Right cardiac atrium (tissue), 5 donors: ENCODE measurements at regions not wholly inside any gene's neighbourhood (a gene's known extent, or its start where the extent isn't known, plus 50 kb on each side); places are given as distances from the start of the nearest gene placed in this dataset.
A peak's percentile ranks its signal among the peaks of the same experiment; 100 is the strongest.
"Not testable (repeated sequence)": the region's sequence is repeated elsewhere in the genome, so short reads cannot be mapped to it uniquely, and the experiment has no call there.

Experiments
- ATAC-seq, 2 donors: fragments of 200-7000 bp; cut with Tn5 transposase; one replicate each; pipeline versions ENCODE4 v1.8.0 to v1.9.1; 2020; ENCODE audit warnings: moderate library complexity in 2 of 2, mild to moderate bottlenecking in 1 of 2
- DNase-seq, 3 donors: peaks; one replicate each; pipeline ENCODE4 v3.0.0-alpha.2; 2020
- H3K27ac ChIP-seq: one replicate; pipeline ENCODE4 v1.5.1; 2013; ENCODE audit warnings: mild to moderate bottlenecking, low read length, control low read depth, moderate library complexity
- H3K27me3 ChIP-seq: one replicate; pipeline ENCODE4 v1.6.1; 2013; ENCODE audit not compliant: control insufficient read depth, insufficient read depth
- H3K4me1 ChIP-seq: one replicate; pipeline ENCODE4 v1.6.1; 2013; ENCODE audit warnings: low read length; ENCODE audit not compliant: control insufficient read depth, insufficient read depth
- H3K4me3 ChIP-seq: one replicate; pipeline ENCODE4 v1.5.1; 2013; ENCODE audit warnings: low read length, control low read depth
- H3K9me3 ChIP-seq: one replicate; pipeline ENCODE4 v1.6.1; 2013; ENCODE audit warnings: low read length; ENCODE audit not compliant: control insufficient read depth
- WGBS: extraction: QIAGEN DNeasy Blood & Tissue Kit; methylation state at CpG from one replicate; pipeline ENCODE4 v1.1.7; 2013; 5-methylcytosine and 5-hydroxymethylcytosine counted together
- intact Hi-C, 4 donors: fragments of 100-400 bp; cut with DNase I; formaldehyde crosslinking; loops; one replicate each; pipeline versions ENCODE4 v1.11.0 to v1.14.0; 2022 to 2023
- donor health status: healthy with polysubstance abuse.
- donor health status: DM: no; HTN: yes; CAD: no.
- donor health status: DM: no; HTN: no; CAD: no.
- donor health status: DM: no; HTN: yes; CAD: no; lungs with severe emphysema.
- donor health status: DM: yes; HTN: yes; CAD: no.

GRCh38 chr2:89198026-89198425 lies 506.6 kb downstream of the RPIA start:
- H3K9me3 ChIP-seq, H3K27me3 ChIP-seq, H3K4me3 ChIP-seq, H3K4me1 ChIP-seq, intact Hi-C loops, DNase-seq, H3K27ac ChIP-seq, ATAC-seq: not testable (repeated sequence)
- WGBS = 82% methylated on average over 7 of the region's 7 CpGs

DNA sequence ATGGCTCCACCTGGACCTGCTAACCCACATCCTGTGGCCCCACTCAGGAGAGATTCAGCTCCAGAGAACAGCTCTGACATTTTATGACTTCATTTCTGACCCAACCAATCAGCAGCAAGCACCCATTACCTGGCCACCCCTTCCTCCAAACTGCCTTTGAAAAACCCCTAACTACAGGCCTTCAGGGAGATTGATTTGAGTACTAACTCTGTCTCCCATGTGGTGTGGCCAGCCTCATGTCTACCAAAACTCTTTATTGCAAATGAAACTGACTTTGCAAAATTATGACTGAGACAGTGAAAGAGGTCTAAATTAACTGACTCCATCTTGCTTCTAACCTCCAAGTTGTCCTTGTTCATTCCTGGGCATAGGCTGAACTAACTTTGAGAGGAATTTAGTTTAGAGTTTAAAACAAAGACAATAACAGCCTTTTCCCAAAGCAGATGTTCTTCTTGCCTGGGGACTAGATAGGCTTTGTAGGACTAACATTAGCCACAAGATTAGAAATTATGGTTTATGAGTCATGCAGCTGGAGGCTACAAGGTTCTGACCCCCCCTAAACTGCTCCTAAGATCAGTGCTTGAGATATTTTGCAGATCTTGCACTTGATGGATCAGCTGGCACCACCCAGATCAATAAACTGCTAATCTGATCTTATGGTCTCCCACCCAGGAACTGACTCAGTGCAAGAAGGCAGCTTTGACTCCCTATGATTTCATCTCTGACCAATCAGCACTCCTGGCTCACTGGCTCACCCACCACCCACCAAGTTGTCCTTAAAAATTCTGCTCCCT lies 508.2 kb downstream of the RPIA start:
- H3K27ac ChIP-seq, H3K27me3 ChIP-seq, H3K9me3 ChIP-seq, intact Hi-C loops, DNase-seq, H3K4me3 ChIP-seq, ATAC-seq, H3K4me1 ChIP-seq: not testable (repeated sequence)

DNA sequence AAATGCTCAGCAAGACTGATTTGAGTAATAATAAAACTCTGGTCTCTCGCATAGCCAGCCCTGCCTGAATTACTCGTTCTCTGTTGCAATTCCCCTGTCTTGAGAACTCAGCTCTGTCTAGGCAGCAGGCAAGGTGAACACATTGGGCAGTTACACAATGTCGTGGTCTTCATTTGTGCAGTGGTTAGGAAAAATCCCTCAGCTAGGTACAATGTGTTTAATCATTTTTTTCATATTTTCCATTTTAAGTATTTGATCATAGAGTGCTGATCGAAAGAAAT lies 508.7 kb downstream of the RPIA start:
- H3K27me3 ChIP-seq, intact Hi-C loops, H3K4me3 ChIP-seq, DNase-seq, H3K27ac ChIP-seq, H3K4me1 ChIP-seq, ATAC-seq, H3K9me3 ChIP-seq: not testable (repeated sequence)
- 77% methylated on average over 4 of the region's 4 CpGs for WGBS

DNA sequence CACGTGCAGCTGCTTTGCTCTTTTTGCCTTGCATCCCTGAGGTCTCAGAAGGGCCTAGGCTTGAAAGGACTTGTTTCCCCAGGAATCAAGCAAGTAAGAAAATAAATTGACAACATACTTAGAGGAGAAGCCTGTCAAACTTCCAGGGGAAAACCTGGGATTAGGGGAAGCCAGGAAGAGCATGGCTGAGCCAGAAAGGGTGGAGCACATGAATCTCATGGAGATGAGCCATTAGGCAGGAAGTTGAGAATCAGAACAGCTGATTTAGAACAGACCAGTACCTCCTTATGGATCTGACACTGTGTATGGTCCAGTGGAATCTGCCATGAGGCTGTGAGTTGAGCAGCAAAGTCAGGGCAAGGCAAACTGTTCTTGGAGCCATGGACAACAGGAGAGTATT lies 511.0 kb downstream of the RPIA start:
- 29% methylated on average over 1 of the region's 1 CpG for WGBS

DNA sequence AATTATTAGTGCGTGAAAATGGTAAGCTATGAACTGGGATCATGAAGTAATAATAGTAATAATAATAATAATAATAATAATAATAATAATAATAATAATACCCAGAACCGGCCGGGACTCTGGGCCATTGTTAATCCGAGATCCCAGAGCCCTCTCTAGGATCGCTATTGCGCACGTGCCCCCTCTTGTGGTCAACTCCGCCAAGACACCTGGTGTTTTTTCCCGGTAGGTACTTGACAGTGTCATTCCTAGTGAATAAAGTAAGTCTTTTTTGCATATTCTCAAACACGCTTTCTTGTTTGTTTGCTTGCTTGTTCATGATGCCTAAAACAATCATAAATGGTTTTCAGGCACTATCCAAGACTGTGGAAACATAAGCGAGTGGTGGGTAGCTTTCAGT lies 513.7 kb downstream of the RPIA start:
- DNase-seq = peak; percentile 26 to 68 (median 63)
- intact Hi-C loops, H3K27ac ChIP-seq, H3K27me3 ChIP-seq, H3K4me3 ChIP-seq, H3K9me3 ChIP-seq, ATAC-seq, H3K4me1 ChIP-seq: not testable (repeated sequence)
- WGBS = 30% methylated on average over 11 of the region's 11 CpGs

More for the DNA sequence above, 511.0 kb downstream of the RPIA start:
- DNase-seq, H3K4me1 ChIP-seq, H3K27me3 ChIP-seq, intact Hi-C loops, H3K4me3 ChIP-seq, H3K9me3 ChIP-seq, ATAC-seq, H3K27ac ChIP-seq: not testable (repeated sequence)

DNA sequence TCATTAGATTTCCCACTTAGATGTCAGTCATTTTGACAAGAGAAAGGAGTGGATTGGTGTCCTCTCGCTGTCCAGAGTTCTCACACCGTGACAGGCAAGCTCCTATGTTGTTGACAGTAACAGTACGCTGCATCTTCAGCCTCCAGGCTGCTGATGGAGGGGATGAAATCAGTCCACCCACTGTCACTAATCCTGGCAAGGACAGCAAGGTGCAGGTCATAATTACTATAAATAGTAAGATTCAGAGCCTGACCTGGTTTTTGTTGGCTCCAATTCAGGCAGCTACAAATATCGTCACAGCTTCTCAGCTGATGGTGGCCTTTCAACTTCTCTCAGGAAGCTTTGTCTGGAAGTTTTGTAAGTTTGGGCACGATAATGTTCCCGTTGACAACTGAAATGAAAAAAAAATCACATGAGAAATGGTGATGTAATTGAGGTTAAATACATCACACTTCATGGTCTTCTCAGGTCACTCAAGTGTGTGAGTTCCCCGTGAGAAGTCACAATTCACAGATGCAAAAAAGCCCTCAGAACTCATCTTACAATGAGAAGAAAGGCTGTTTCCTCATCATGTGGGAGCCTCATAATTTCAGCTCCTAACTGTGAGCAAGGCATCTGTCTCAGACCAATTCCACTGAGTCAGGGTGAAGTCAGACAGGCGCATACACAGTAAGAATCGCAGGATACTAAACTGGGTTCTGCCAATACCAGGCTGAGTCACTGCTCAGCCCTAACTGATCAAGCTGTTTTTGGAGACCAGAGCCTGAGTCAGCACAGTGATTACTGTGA lies 516.9 kb downstream of the RPIA start:
- DNase-seq, H3K4me1 ChIP-seq, H3K9me3 ChIP-seq, intact Hi-C loops, H3K27me3 ChIP-seq, H3K4me3 ChIP-seq, H3K27ac ChIP-seq: not testable (repeated sequence)
- 38% methylated on average over 9 of the region's 9 CpGs for WGBS
- peak; percentile 56 to 85 for ATAC-seq

- H3K4me1 ChIP-seq, H3K4me3 ChIP-seq, H3K27me3 ChIP-seq, intact Hi-C loops, H3K9me3 ChIP-seq, H3K27ac ChIP-seq: not testable (repeated sequence)
- peak; percentile 59 to 62 for ATAC-seq
- peak; percentile 13 to 71 (median 64) for DNase-seq
- WGBS = 5% methylated on average over 3 of the region's 3 CpGs
Observed at GRCh38 chr2:89213151-89213550, 521.7 kb downstream of the RPIA start.

DNA sequence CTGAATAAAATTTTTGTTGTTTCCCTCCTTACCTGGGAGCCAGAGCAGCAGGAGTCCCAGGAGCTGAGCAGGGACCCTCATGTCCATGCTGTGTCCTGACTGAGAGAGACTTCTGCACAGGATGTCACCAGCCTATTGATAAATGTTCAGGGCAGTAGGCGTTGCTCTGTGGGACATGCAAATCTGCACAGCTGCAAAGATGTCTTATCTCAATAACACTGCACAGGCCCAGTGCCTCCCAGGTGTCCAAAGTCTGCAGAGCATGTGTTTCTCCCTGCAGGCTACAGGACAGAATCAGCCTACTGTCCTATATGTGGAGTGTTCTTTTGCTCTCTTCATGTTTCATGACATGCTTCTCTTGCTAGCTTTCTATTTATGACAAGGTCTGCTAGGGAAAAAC lies 522.3 kb downstream of the RPIA start:
- intact Hi-C loops, ATAC-seq, H3K27me3 ChIP-seq, H3K4me1 ChIP-seq, DNase-seq, H3K4me3 ChIP-seq, H3K27ac ChIP-seq, H3K9me3 ChIP-seq: not testable (repeated sequence)
- 33% methylated on average over 1 of the region's 1 CpG for WGBS

DNA sequence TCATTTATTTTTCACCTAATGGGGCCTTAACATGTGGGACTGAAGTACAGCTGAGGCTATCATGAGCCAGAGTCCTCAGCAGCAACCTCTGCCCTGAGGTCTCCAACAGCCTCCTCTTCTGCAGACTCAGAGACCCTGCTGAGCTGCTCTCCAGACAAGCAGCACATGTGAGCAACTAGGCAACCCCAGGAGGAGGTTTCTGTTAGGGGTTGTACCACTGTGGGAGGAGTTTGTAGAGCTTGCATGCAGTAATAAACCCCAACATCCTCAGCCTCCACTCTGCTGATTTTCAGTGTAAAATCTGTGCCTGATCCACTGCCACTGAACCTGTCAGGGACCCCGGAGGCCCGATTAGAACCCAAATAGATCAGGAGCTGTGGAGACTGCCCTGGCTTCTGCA lies 530.0 kb downstream of the RPIA start:
- DNase-seq, intact Hi-C loops, H3K4me1 ChIP-seq, H3K27me3 ChIP-seq, H3K4me3 ChIP-seq, H3K27ac ChIP-seq, H3K9me3 ChIP-seq, ATAC-seq: not testable (repeated sequence)
- no CpG with 5 or more reads among the region's 2 CpGs for WGBS

DNA sequence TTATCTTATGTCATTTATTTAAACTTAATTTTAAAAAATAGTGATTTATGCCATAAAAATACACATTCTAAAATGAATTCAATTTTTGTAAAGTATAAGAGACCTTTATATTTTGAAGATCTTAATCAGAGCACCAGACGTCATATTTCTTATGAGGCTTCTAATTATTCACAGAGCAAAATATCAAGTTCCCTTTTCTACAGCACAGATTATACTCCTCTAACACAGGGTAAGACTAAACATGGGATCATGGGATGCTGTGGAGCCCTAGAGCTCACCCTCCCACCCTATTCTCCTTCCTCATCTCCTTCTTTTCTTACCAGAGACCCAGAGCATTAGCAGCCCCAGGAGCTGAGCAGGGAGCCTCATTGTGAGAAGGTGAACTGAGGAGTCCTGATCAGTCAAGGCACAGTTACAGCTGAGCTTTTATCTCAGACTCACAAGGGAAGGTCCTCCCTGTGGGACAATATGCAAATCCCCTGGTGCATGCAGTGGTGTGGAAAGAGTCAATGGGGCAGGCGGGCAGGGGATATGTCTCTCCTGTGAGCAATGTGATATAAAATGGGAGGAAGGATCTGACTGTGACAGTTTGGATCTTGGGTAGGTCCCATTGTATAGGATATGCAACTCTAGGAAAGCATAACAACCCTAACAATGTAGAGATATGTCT lies 530.7 kb downstream of the RPIA start:
- intact Hi-C loops, DNase-seq, H3K27me3 ChIP-seq, H3K27ac ChIP-seq, H3K9me3 ChIP-seq, H3K4me3 ChIP-seq, H3K4me1 ChIP-seq, ATAC-seq: not testable (repeated sequence)
- 50% methylated on average over 2 of the region's 2 CpGs for WGBS

DNA sequence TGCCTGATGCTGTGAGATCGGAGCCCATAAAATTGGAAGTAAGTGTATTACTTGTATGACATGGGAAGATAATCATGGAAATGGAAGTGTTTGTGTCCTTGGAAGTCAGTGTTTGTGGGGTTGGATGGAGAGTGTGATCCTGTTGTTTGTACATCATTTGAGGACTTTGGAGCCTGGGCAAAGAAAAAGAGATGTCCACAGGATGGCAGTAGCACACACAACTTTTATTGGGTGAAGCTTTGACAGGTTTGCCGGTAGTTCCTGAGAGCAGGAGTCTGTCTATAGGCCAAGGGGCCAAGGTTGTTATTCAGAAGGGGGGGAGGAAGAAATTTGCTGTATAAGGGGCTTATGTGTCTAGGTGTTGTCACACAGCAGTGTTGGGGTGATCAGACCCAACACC lies 533.3 kb downstream of the RPIA start:
- intact Hi-C loops, ATAC-seq, H3K27ac ChIP-seq, H3K4me1 ChIP-seq, H3K9me3 ChIP-seq, DNase-seq, H3K4me3 ChIP-seq, H3K27me3 ChIP-seq: not testable (repeated sequence)
- 78% methylated on average over 2 of the region's 2 CpGs for WGBS
